ENCODE measurements at regions not wholly inside any gene's neighbourhood (a gene's known extent, or its start where the extent isn't known, plus 50 kb on each side); places are given as distances from the start of the nearest gene placed in this dataset.

DNA sequence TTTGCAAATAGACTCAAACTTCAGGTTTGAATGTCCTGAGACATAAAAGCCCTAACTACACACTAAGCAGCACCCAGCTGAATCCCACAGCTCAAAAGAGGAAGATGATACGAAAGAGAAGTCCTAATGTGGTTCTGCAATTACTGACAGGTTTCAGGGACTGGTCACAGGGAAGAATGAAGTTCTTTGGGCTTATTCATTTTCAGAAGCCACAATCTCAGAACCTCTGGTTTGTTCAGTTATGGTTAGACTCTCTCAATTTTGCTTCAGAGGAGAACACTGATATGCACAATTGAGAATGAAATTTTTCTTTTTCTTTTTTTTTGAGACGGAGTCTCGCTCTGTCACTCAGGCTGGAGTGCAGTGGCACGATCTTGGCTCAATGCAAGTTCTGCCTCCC is 94.6 kb upstream of the FAM180A start:
- Histone ChIP-seq H3K9me3 (ENCODE audit: control insufficient read depth, insufficient read depth, low read depth, low read length) (no peaks in the 10 kb centered on the region), H3K36me3 (ENCODE audit: control insufficient read depth, insufficient read depth, low read length) (no peaks in the 10 kb centered on the region), H3K4me3 (ENCODE audit: low read depth in 2 of 2, low read length in 2 of 2) (no peak overlapping the region), H3K4me1 (ENCODE audit: control insufficient read depth, insufficient read depth, low read length) (no peaks in the 10 kb centered on the region), H3K27ac (ENCODE audit: low read length) (no peak overlapping the region), H3K27me3 (ENCODE audit: control insufficient read depth, insufficient read depth, low read length) (no peaks in the 10 kb centered on the region)
- ATAC-seq (no peak), DNase-seq (ENCODE audit: low read depth, low spot score) (no peak)
- in situ Hi-C loops (cut with HindIII; ENCODE audit: low pct_unique_long_range_greater_than_20kb, low sequenced_read_pairs) (no loop called here), intact Hi-C loops (cut with micrococcal nuclease; ENCODE audit: unreplicated experiment) (no loop called here)
- TF ChIP-seq POLR2AphosphoS5 (IDR thresholded peaks at IDR 0.05; ENCODE audit: low read depth, low read length): no peak
- no peak for TF ChIP-seq CTCF (IDR thresholded peaks at IDR 0.05)
- no peak for TF ChIP-seq TCF7L2 (IDR thresholded peaks at IDR 0.05; ENCODE audit: low read depth, low read length)
- TF ChIP-seq SIN3A (IDR thresholded peaks at IDR 0.05; ENCODE audit: borderline replicate concordance, insufficient read depth, low read depth, low read length): no peak
- TF ChIP-seq, protein P1, sequence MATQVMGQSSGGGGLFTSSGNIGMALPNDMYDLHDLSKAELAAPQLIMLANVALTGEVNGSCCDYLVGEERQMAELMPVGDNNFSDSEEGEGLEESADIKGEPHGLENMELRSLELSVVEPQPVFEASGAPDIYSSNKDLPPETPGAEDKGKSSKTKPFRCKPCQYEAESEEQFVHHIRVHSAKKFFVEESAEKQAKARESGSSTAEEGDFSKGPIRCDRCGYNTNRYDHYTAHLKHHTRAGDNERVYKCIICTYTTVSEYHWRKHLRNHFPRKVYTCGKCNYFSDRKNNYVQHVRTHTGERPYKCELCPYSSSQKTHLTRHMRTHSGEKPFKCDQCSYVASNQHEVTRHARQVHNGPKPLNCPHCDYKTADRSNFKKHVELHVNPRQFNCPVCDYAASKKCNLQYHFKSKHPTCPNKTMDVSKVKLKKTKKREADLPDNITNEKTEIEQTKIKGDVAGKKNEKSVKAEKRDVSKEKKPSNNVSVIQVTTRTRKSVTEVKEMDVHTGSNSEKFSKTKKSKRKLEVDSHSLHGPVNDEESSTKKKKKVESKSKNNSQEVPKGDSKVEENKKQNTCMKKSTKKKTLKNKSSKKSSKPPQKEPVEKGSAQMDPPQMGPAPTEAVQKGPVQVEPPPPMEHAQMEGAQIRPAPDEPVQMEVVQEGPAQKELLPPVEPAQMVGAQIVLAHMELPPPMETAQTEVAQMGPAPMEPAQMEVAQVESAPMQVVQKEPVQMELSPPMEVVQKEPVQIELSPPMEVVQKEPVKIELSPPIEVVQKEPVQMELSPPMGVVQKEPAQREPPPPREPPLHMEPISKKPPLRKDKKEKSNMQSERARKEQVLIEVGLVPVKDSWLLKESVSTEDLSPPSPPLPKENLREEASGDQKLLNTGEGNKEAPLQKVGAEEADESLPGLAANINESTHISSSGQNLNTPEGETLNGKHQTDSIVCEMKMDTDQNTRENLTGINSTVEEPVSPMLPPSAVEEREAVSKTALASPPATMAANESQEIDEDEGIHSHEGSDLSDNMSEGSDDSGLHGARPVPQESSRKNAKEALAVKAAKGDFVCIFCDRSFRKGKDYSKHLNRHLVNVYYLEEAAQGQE (IDR thresholded peaks at IDR 0.05; ENCODE audit: insufficient read depth in 1 of 2, low read depth in 2 of 2, low read length in 1 of 2): no peak
- POLR2A ChIA-PET: no interaction called here
- CTCF ChIA-PET: no interaction called here
- BruUV-seq (replicated peaks): no TSS peak

GRCh38 chr7:135842446-135843179 is 94.0 kb upstream of the FAM180A start:
- no peak for TF ChIP-seq POLR2AphosphoS5 (IDR thresholded peaks at IDR 0.05; ENCODE audit: low read depth, low read length)
- TF ChIP-seq TCF7L2 (IDR thresholded peaks at IDR 0.05; ENCODE audit: low read depth, low read length): no peak
- no peak for TF ChIP-seq SIN3A (IDR thresholded peaks at IDR 0.05; ENCODE audit: borderline replicate concordance, insufficient read depth, low read depth, low read length)
- TF ChIP-seq, protein P1 (IDR thresholded peaks at IDR 0.05; ENCODE audit: insufficient read depth in 1 of 2, low read depth in 2 of 2, low read length in 1 of 2): no peak
- Histone ChIP-seq H3K4me3 (ENCODE audit: low read depth in 2 of 2, low read length in 2 of 2) (no peak overlapping the region), H3K27me3 (ENCODE audit: control insufficient read depth, insufficient read depth, low read length) (no peaks in the 10 kb centered on the region), H3K27ac (ENCODE audit: low read length) (no peak overlapping the region), H3K36me3 (ENCODE audit: control insufficient read depth, insufficient read depth, low read length) (no peaks in the 10 kb centered on the region), H3K4me1 (ENCODE audit: control insufficient read depth, insufficient read depth, low read length) (no peaks in the 10 kb centered on the region), H3K9me3 (ENCODE audit: control insufficient read depth, insufficient read depth, low read depth, low read length) (no peaks in the 10 kb centered on the region)
- ATAC-seq (no peak), DNase-seq (ENCODE audit: low read depth, low spot score) (no peak)
- in situ Hi-C loops (cut with HindIII; ENCODE audit: low pct_unique_long_range_greater_than_20kb, low sequenced_read_pairs): no loop called here
- ChIA-PET POLR2A (no interaction called here), CTCF (no interaction called here)
- intact Hi-C loops (cut with micrococcal nuclease; ENCODE audit: unreplicated experiment): no loop called here
- BruUV-seq (replicated peaks): no TSS peak

Measured in Panc1 (cell line).